GM19468 (cell line): ENCODE measurements at regions not wholly inside any gene's neighbourhood (a gene's known extent, or its start where the extent isn't known, plus 50 kb on each side); places are given as distances from the start of the nearest gene placed in this dataset.
"Not testable (repeated sequence)": the region's sequence is repeated elsewhere in the genome, so short reads cannot be mapped to it uniquely, and the experiment has no call there.

Source experiments
- ATAC-seq: cut with Tn5 transposase; IDR thresholded peaks from one replicate; pipeline ENCODE4 v1.9.1; 2021; ENCODE audit warnings: mild to moderate bottlenecking, moderate library complexity, moderate number of reproducible peaks; ENCODE audit not compliant: unreplicated experiment; ENCODE audit errors: extremely low read depth

- ATAC-seq, result peak; percentile 85
Observed at GRCh38 chr2:8252997-8253694, 428.7 kb upstream of the ID2 start.

GRCh38 chr2:8253781-8254180 is 428.1 kb upstream of the ID2 start:
- no peak for ATAC-seq

GRCh38 chr2:8254214-8254613 is 427.6 kb upstream of the ID2 start:
- ATAC-seq, result not testable (repeated sequence)

- no peak for ATAC-seq
Observed at GRCh38 chr2:8254791-8255447, 426.9 kb upstream of the ID2 start.

- ATAC-seq, result no peak
Observed at GRCh38 chr2:8255448-8255800, 426.4 kb upstream of the ID2 start.

GRCh38 chr2:8256905-8257304 is 425.0 kb upstream of the ID2 start:
- no peak for ATAC-seq

- ATAC-seq, result no peak
Observed at GRCh38 chr2:8257502-8257901, 424.4 kb upstream of the ID2 start.

GRCh38 chr2:8258406-8258805 is 423.4 kb upstream of the ID2 start:
- no peak for ATAC-seq

GRCh38 chr2:8259106-8259840 is 422.6 kb upstream of the ID2 start:
- ATAC-seq, result no peak

- ATAC-seq, result no peak
Observed at GRCh38 chr2:8259841-8260178, 422.0 kb upstream of the ID2 start.

- no peak for ATAC-seq
Observed at GRCh38 chr2:8260213-8260612, 421.6 kb upstream of the ID2 start.

GRCh38 chr2:8263901-8264300 is 418.0 kb upstream of the ID2 start:
- no peak for ATAC-seq

- no peak for ATAC-seq
Observed at GRCh38 chr2:8264981-8265380, 416.9 kb upstream of the ID2 start.

- no peak for ATAC-seq
Observed at GRCh38 chr2:8265476-8266226, 416.2 kb upstream of the ID2 start.

- ATAC-seq, result no peak
Observed at GRCh38 chr2:8266563-8266962, 415.3 kb upstream of the ID2 start.

- no peak for ATAC-seq
Observed at GRCh38 chr2:8267048-8267447, 414.8 kb upstream of the ID2 start.

- ATAC-seq, result no peak
Observed at GRCh38 chr2:8267721-8268120, 414.1 kb upstream of the ID2 start.

GRCh38 chr2:8268172-8268783 is 413.6 kb upstream of the ID2 start:
- no peak for ATAC-seq

- no peak for ATAC-seq
Observed at GRCh38 chr2:8270699-8271098, 411.2 kb upstream of the ID2 start.

- no peak for ATAC-seq
Observed at GRCh38 chr2:8271461-8271860, 410.4 kb upstream of the ID2 start.
